Stimulated activated CD8-positive, alpha-beta memory T cell treated with anti-CD3 and anti-CD28 coated beads, Interleukin-4, amount 100 ng/mL, for 1 hour (primary cell): ENCODE measurements at regions not wholly inside any gene's neighbourhood (a gene's known extent, or its start where the extent isn't known, plus 50 kb on each side); places are given as distances from the start of the nearest gene placed in this dataset.

Source experiments
- DNase-seq, 2 donors: peaks; one replicate each; pipeline ENCODE4 v3.0.0-alpha.2; 2020; ENCODE audit warnings: low read depth in 2 of 2, low spot score in 1 of 2

GRCh38 chr10:128863823-128864405, 603.1 kb upstream of the MGMT start:
- no peak for DNase-seq

DNA sequence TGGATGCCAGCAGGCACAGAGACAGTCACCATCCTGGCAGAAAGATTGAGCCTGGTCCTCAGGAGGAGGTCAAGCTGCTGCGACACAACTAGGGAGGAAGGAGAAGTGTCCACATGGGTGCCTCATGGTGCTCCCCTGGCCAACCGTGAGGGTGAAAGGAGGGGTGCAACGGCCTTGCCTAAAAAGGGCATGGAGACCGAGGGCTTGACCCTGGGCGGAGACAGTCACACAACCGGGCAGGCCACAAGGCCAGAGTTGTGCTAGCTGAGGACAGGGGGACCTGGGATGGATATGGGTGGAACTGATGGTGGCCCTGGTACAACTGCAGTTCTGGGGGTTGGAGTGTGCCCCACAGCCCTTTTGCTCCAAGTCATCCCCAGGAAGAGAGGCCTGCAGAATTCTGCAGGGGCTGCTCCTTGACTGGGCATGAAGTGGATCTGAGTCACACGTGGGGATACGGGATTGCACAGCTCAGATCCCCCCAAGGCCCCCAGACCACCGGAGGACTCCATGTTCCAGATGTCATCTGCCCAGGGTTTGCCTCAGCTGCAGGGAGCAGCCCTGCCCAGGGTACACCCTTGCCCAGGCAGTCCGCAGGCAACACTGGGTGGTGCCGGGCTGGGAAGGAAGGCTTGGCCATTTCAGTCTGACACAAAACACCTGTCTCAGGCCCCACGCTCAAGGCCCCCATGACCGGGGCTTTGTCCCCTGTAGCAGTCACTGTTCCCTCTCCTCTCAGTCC, 602.3 kb upstream of the MGMT start:
- no peak for DNase-seq

GRCh38 chr10:128865436-128866195, 601.4 kb upstream of the MGMT start:
- DNase-seq, result no peak

GRCh38 chr10:128866551-128866950, 600.5 kb upstream of the MGMT start:
- DNase-seq, result no peak

DNA sequence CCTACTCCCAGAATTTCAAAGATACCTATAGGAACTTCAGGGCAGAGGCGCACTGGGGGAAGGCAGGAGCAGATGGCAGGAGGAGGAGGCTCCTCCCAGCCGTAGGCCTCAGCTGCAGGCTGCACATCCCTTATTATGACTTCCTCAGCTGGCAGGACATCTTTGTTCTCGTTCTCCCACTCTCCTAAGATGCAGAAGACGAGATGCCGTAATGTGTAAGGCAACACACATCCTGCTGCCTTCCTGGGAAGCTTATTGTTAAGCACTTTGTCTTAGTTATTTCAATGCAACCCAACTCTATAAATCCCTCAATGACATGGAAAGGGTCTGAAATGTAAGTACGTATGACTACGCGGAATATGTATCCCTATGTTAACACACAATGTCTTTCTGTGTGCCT, 599.8 kb upstream of the MGMT start:
- no peak for DNase-seq

DNA sequence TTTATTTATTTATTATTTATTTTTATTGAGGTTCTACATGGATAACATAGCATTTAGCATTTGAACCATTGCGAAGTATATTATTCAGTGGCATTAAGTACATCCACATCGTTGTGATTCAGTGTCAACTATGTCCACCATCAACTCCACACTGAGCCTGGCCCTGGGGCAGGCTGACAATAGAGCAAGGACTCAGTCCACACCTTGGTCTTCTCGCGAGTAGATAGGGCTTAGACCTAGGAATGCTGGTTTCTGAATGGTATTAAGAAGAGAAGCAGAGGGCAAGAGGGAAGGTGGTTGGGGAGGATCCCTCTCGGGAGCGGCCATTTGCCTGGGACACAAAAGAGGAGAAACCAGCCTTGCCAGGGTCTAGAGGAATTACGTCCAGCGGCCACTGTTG, 599.2 kb upstream of the MGMT start:
- DNase-seq, result no peak

GRCh38 chr10:128868481-128868880, 598.6 kb upstream of the MGMT start:
- no peak for DNase-seq

GRCh38 chr10:128869101-128869749, 597.8 kb upstream of the MGMT start:
- DNase-seq, result no peak

GRCh38 chr10:128870830-128871597, 596.0 kb upstream of the MGMT start:
- no peak for DNase-seq

DNA sequence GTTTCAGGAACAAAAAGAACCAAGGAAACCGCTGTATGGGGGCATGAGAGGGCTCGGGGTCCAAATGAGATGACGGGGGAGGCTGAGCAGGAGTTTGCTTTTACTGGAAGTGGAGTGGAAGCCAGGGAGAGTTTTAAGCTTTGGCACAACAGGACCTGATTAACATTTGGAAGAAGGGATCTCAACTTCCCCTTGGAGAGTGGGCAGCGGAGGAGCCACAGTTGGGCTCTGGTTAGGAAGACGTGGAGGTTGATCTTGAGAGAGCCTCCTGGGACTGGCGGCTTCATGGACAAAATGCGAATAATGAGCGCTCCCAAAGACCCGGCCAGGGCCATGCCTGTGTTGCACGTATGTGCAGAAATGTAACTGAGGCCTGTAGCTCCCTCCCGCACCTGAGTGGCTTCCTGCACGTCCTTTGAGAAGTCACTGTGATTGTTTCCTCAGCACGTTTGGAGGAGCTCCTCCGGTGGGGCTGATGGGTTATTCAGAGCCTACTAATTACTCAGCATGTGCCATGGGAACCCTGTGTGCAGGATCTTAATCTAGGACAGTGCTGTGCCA, 595.3 kb upstream of the MGMT start:
- DNase-seq, result no peak

DNA sequence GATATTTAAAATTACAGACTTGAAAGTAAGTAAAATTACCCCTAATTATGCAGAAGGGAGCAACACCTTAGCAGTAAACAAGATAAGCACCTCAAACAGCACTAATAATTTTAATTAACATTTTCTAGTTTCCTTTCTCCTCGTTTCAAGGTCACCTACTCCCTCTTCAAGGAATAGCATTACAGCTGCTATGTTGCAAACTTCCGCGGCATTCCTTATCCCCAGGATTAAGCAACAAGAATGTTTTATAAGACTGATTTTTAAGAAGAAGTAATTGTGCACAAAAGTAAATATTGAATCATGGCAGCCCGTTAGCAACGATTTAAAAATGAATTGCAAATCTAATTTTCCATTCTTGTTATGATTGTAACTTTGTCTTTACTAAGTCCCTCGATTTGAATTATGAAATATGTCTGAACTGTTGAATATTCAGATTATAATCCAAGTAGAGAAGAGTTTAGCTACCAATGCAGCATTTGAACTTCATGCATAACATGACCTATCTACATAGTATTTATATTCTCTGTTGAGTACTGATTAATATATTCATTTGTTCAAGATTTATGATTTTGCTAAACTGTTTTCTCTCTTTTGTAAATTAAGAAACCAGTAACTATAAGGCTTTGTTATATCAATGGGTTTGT, 593.5 kb upstream of the MGMT start:
- DNase-seq, result no peak

DNA sequence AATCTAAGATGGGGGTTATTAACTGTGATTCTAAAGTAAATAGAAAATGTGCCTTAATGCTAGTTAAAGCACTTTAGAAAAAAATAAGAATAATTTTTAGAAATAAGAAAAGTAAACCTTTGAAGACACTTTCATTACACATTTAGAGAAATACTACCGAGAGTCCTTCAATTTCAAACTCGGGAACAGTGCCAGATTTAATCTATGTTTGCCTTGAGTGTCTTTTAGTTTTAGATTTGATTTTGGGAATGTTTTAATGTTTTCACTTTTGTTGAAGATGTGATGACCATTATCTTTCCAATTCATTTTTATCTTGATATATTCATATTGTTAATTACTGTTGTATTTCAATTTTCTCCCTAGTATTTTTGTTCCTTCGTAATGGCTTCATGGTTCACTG, 592.7 kb upstream of the MGMT start:
- DNase-seq, result no peak

- no peak for DNase-seq
Observed at GRCh38 chr10:128875030-128875744, 591.9 kb upstream of the MGMT start.

DNA sequence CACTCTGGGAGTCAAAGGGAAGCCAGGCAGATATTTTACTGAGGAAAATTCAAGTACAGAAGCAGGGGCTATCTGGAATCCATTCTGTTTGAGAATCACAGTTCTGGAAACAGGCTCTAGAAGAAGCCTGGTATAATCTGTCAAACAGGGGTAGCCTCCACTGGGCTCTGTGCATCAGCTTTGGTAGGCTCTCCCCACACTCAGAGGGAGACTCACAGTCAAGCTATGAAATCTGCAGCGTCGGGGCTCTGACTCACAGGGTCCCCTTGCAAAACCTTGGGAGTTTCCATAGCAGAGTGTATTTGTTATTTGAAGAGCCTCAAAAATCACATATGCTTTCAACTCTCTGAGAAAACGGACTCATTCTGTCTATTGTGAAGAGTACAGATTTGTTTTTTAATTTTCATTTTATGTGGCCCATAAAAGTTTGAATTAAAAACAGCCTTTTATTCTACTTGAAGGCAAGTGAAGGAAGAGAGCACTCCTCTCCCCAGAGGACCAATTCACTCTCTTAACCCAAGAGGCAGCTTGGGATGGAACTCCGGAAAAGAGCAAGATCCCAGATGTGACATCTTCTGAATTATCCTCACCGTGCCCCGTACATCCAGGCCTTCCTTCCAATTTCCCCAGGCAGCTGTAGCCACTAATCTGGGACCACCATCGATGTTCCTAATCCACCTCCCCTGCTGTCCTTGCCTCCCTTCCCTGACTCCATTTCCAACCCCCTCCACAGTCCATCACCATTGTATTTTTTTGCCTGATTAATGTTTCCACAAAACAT, 590.9 kb upstream of the MGMT start:
- no peak for DNase-seq

- DNase-seq, result no peak
Observed at GRCh38 chr10:128877141-128877540, 589.9 kb upstream of the MGMT start.

GRCh38 chr10:128877936-128878335, 589.1 kb upstream of the MGMT start:
- no peak for DNase-seq

- no peak for DNase-seq
Observed at GRCh38 chr10:128879030-128879429, 588.0 kb upstream of the MGMT start.

- no peak for DNase-seq
Observed at GRCh38 chr10:128879441-128880140, 587.5 kb upstream of the MGMT start.
